Epithelial cell of prostate (primary cell): ENCODE measurements at regions not wholly inside any gene's neighbourhood (a gene's known extent, or its start where the extent isn't known, plus 50 kb on each side); places are given as distances from the start of the nearest gene placed in this dataset.
"Not testable (repeated sequence)": the region's sequence is repeated elsewhere in the genome, so short reads cannot be mapped to it uniquely, and the experiment has no call there.

Experiments
- DNase-seq: peaks from one replicate; pipeline ENCODE4 v3.0.0-alpha.2; 2011; ENCODE audit warnings: low read depth, low spot score
- H3K27ac ChIP-seq: fragments of 450-650 bp; 2 replicates; pipeline ENCODE4 v1.5.1; 2017; ENCODE audit warnings: mild to moderate bottlenecking

DNA sequence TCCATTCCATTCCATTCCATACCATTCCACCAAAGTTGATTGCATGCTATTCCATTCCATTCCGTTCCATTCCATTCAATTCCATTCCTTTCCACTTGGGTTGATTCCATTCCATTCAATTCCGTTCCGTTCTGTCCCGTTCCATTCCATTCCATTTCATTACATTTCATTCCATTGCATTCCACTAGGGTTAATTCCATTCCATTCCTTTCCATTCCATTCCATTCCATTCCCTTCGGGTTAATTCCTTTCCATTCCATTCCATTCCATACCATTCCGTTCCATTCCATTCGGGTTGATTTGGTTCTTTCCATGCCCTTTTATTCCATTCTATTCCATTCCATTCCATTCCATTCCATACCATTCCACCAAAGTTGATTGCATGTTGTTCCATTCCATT is 131.9 kb downstream of the CWH43 start:
- not testable (repeated sequence) for H3K27ac ChIP-seq, DNase-seq

DNA sequence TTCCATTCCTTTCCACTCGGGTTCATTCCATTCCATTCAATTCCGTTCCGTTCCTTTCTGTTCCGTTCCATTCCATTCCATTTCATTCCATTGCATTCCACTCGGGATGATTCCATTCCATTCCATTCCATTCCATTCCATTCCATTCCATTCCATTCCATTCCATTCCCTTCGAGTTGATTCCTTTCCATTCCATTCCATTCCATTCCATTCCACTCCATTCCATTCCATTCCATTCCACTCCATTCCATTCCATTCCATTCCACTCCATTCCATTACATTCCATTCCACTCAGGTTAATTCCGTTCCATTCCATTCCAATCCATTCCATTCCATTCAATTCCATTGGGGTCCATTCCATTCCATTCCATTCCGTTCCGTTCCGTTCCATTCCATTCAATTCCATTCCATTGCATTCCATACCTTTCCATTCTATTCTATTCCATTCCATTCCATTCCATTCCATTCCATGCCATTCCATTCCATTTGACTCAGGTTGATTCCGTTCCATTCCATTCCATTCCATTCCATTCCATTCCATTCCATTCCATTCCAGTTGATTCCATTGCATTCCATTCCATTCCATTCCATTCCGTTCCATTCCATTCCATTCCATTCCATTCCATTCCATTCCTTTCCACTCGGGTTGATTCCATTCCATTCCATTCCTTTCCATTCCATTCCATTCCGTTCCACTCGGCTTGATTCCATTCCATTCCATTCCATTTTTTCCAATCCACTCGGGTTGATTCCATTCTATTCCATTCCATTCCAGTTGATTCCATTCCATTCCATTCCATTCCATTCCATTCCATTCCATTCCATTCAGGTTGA is 132.5 kb downstream of the CWH43 start:
- not testable (repeated sequence) for H3K27ac ChIP-seq, DNase-seq

DNA sequence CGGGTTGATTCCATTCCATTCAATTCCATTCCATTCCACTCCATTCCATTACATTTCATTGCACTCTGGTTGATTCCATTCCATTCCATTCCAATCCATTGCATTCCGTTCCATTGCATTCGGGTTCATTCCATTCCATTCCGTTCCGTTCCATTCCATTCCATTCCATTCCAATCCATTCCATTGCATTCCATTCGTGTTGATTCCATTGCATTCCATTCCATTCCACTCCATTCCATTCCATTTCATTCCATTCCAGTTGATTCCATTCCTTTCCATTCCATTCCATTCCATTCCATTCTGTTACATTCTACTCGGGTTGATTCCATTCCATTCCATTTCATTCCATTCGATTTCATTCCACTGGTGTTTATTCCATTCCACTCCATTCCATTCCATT is 133.3 kb downstream of the CWH43 start:
- not testable (repeated sequence) for DNase-seq

DNA sequence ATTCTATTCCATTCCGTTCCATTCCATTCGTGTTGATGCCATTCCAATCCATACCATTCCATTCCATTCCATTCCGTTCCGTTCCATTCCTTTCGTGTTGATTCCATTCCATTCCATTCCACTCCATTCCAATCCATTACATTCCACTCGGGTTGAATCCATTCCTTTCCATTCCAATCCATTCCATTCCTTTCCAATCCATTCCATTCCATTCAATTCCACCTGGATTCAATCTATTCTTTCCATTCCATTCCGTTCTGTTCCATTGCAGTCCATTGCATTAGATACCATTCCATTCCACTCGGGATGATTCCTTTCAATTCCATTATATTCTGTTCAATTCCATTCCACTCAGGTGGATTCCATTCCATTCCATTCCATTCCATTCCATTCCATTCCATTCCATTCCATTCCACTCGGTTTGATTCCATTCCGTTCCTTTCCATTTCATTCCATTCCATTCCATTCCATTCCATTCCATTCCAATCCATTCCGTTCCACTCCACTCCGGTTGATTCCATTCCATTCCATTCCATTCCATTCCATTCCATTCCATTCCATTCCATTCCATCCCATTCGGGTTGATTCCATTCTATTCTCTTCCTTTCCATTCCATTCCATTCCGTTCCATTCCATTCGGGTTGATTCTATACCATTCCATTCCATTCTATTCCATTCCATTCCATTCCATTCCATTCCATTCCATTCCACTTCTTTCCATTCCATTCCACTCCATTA is 134.1 kb downstream of the CWH43 start:
- not testable (repeated sequence) for H3K27ac ChIP-seq, DNase-seq

More for the DNA sequence above, 133.3 kb downstream of the CWH43 start:
- not testable (repeated sequence) for H3K27ac ChIP-seq

DNA sequence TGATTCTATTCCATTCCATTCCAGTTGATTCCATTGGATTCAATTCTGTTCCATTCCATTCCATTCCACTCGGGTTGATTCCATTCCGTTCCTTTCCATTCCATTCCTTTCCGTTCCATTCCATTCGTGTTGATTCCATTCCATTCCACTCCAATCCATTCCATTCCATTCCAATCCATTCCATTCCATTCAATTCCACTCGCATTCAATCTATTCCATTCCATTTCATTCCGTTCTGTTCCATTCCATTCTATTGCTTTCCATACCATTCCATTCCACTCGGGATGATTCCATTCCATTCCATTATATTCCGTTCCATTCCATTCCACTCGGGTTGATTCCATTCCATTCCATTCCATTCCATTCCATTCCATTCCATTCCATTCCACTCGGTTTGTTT is 134.7 kb downstream of the CWH43 start:
- not testable (repeated sequence) for H3K27ac ChIP-seq
- DNase-seq: peak; percentile 73

DNA sequence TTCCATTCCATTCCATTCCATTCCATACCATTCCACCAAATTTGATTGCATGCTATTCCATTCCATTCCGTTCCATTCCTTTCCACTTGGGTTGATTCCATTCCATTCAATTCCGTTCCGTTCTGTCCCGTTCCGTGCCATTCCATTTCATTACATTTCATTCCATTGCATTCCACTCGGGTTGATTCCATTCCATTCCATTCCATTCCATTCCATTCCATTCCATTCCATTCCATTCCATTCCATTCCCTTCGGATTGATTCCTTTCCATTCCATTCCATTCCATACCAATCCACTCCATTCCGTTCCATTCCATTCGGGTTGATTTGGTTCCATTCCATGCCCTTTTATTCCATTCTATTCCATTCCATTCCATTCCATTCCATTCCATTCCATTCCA is 140.4 kb downstream of the CWH43 start:
- not testable (repeated sequence) for H3K27ac ChIP-seq, DNase-seq

DNA sequence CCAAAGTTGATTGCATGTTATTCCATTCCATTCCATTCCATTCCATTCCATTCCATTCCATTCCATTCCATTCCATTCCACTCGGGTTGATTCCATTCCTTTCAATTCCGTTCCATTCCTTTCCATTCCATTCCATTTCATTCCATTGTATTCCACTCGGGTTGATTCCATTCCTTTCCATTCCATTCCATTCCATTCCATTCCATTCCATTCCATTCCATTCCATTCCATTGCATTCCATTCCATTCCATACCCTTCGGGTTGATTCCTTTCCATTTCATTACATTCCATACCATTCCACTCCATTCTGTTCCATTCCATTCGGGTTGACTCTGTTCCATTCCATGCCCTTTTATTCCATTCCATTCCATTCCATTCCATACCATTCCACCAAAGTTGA is 140.8 kb downstream of the CWH43 start:
- DNase-seq, H3K27ac ChIP-seq: not testable (repeated sequence)

DNA sequence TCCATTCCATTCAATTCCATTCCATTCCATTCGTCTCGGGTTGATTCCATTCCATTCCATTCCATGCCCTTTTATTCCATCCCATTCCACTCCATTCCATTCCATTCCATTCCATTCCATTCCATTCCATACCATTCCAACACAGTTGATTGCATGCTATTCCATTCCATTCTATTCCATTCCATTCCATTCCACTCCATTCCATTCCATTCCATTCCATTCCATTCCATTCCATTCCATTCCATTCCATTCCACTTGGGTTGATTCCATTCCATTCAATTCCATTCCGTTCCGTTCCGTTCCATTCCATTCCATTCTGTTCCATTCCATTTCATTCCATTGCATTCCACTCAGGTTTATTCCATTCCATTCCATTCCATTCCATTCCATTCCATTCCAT is 143.3 kb downstream of the CWH43 start:
- DNase-seq, H3K27ac ChIP-seq: not testable (repeated sequence)

DNA sequence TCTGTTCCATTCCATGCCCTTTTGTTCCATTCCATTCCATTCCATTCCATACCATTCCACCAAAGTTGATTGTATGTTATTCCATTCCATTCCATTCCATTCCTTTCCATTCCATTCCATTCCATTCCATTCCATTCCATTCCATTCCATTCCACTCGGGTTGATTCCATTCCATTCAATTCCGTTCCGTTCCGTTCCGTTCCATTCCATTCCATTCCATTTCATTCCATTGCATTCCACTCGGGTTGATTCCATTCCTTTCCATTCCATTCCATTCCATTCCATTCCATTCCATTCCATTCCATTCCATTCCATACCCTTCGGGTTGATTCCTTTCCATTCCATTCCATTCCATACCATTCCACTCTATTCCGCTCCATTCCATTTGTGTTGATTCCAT is 143.8 kb downstream of the CWH43 start:
- H3K27ac ChIP-seq, DNase-seq: not testable (repeated sequence)

DNA sequence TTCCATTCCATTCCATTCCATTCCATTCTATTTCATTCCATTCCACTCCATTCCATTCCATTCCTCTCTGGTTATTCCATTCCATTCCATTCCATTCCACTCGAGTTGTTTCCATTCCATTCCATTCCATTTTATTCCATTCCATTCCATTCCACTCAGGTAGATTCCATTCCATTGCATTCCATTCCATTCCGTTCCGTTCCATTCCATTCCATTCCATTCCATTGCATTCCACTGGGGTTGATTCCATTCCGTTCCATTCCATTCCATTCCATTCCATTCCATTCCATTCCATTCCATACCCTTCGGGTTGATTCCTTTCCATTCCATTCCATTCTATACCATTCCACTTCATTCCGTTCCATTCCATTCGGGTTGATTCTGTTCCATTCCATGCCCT is 144.6 kb downstream of the CWH43 start:
- not testable (repeated sequence) for H3K27ac ChIP-seq, DNase-seq

DNA sequence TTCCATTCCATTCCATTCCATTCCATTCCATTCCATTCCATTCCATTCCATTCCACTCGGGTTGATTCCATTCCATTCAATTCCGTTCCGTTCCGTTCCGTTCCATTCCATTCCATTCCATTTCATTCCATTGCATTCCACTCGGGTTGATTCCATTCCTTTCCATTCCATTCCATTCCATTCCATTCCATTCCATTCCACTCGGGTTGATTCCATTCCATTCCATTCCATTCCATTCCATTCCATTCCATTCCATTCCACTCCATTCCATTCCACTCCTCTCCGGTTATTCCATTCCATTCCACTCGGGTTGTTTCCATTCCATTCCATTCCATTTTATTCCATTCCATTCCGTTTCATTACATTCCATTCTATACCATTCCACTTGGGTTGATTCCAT is 151.0 kb downstream of the CWH43 start:
- not testable (repeated sequence) for DNase-seq, H3K27ac ChIP-seq

DNA sequence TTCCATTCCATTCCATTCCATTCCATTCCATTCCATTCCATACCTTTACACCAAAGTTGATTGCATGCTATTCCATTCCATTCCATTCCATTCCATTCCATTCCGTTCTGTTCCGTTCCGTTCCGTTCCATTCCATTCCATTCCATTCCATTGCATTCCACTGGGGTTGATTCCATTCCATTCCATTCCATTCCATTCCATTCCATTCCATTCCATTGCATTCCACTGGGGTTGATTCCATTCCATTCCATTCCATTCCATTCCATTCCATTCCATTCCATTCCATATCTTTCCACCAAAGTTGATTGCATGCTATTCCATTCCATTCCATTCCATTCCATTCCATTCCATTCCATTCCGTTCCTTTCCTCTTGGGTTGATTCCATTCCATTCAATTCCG is 151.9 kb downstream of the CWH43 start:
- DNase-seq, H3K27ac ChIP-seq: not testable (repeated sequence)

DNA sequence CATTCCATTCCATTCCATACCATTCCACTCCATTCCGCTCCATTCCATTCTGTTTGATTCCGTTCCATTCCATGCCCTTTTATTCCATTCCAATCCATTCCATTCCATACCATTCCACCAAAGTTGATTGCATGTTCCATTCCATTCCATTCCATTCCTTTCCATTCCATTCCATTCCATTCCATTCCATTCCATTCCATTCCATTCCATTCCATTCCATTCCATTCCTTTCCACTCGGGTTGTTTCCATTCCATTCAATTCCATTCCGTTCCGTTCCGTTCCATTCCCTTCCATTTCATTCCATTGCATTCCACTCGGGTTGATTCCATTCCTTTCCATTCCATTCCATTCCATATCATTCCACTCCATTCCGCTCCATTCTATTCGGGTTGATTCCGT is 152.7 kb downstream of the CWH43 start:
- DNase-seq, H3K27ac ChIP-seq: not testable (repeated sequence)

DNA sequence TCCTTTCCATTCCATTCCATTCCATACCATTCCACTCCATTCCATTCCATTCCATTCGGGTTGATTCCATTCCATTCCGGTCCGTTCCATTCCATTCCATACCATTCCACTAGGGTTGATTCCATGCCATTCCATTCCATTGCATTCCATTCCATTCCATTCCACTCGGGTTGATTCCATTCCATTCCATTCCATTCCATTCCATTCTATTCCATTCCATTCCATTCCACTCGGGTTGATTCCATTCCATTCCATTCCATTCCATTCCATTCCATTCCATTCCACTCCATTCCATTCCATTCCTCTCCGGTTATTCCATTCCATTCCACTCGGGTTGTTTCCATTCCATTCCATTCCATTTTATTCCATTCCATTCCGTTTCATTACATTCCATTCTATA is 153.4 kb downstream of the CWH43 start:
- DNase-seq: not testable (repeated sequence)

DNA sequence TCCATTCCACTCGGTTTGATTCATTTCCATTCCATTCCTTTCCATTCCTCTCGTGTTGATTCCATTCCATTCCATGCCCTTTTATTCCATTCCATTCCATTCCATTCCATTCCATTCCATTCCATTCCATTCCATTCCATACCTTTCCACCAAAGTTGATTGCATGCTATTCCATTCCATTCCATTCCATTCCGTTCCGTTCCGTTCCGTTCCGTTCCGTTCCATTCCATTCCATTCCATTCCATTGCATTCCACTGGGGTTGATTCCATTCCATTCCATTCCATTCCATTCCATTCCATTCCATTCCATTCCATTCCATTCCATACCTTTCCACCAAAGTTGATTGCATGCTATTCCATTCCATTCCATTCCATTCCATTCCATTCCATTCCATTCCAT is 154.3 kb downstream of the CWH43 start:
- not testable (repeated sequence) for H3K27ac ChIP-seq, DNase-seq

More for the DNA sequence above, 153.4 kb downstream of the CWH43 start:
- H3K27ac ChIP-seq: not testable (repeated sequence)

DNA sequence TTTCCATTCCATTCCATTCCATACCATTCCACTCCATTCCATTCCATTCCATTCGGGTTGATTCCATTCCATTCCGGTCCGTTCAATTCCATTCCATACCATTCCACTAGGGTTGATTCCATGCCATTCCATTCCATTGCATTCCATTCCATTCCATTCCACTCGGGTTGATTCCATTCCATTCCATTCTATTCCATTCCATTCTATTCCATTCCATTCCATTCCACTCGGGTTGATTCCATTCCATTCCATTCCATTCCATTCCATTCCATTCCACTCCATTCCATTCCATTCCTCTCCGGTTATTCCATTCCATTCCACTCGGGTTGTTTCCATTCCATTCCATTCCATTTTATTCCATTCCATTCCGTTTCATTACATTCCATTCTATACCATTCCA is 155.9 kb downstream of the CWH43 start:
- DNase-seq, H3K27ac ChIP-seq: not testable (repeated sequence)

DNA sequence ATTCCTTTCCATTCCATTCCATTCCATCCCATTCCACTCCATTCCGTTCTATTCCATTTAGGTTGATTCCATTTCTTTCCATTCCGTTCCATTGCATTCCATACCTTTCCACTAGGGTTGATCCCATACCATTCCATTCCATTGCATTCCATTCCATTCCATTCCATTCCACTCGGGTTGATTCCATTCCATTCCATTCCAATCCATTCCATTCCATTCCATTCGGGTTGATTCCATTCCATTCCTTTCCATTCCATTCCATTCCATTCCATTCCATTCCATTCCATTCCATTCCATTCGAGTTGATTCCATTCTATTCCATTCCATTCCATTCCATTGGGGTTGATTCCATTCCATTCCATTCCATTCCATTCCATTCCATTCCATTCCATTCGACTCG is 161.1 kb downstream of the CWH43 start:
- DNase-seq, H3K27ac ChIP-seq: not testable (repeated sequence)

DNA sequence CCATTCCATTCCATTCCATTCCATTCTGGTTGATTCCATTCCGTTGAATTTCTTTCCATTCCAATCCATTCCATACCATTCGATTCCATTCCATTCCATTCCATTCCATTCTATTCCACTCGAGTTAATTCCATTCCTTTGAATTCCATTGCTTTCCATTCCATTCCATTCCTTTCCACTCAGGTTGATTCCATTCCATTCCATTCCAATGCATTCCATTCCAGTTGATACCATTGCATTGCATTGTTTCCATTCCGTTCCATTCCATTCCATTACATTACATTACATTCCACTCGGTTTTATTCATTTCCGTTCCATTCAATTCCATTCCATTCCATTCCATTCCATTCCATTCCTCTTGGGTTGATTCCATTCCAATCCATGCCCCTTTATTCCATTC is 161.5 kb downstream of the CWH43 start:
- not testable (repeated sequence) for H3K27ac ChIP-seq, DNase-seq

DNA sequence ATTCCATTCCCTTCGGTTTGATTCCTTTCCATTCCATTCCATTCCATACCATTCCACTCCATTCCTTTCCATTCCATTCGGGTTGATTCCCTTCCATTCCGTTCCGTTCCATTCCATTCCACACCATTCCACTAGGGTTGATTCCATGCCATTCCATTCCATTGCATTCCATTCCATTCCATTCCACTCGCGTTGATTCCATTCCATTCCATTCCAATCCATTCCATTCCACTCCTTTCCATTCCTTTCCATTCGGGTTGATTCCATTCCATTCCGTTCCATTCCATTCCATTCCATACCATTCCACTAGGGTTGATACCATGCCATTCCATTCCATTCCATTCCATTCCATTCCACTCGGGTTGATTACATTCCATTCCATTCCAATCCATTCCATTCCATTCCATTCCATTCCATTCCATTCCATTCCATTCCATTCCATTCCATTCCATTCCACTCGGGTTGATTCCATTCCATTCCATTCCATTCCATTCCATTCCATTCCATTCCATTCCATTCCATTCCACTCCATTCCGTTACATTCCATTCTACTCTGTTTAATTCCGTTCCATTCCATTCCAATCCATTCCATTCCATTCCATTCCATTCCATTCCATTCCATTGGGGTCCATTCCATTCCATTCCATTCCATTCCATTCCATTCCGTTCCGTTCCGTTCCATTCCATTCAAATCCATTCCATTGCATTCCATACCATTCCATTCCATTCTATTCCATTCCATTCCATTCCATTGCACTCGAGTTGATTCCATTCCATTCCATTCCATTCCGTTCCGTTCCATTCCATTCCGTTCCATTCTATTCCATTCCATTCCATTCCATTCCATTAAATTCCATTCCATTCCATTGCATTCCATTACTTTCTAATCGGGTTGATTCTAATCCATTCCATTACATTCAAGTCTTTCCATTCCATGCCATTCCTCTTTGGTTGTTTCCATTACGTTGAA is 163.2 kb downstream of the CWH43 start:
- peak; percentile 99 for DNase-seq
- H3K27ac ChIP-seq: not testable (repeated sequence)
